Amygdala (tissue), 56 donors: ENCODE measurements at regions not wholly inside any gene's neighbourhood (a gene's known extent, or its start where the extent isn't known, plus 50 kb on each side); places are given as distances from the start of the nearest gene placed in this dataset.

ENCODE experiments used
- DNase-seq, 56 donors: peaks; one replicate each; lab custom pipeline; 2025; lab: John Stamatoyannopoulos, UW

- no peak for DNase-seq
Measured at GRCh38 chr14:51535443-51536044, 116.2 kb upstream of the FRMD6 start.

GRCh38 chr14:51538973-51539372, 112.7 kb upstream of the FRMD6 start:
- no peak for DNase-seq

GRCh38 chr14:51539571-51540037, 112.1 kb upstream of the FRMD6 start:
- no peak for DNase-seq

GRCh38 chr14:51540364-51540763, 111.3 kb upstream of the FRMD6 start:
- DNase-seq, result no peak

DNA sequence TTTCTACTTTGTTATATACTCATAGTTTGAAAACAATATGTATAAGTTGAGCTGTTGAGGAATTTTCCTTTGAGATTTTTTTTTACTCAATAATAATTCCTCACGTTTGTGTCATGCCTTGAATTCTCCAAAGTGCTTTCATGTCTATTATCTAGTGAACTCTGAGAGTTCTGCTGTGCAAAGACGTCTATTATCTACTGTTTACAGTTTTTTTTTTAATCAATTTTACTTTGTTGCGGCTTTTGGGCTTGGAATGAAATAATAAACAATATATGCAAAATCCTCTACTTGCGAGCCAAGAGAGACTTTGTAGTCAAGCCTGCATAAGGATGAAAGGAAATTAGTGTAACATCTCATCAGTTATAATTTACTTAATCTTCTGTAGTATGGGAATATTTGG, 107.2 kb upstream of the FRMD6 start:
- no peak for DNase-seq

GRCh38 chr14:51544901-51545300, 106.8 kb upstream of the FRMD6 start:
- no peak for DNase-seq

DNA sequence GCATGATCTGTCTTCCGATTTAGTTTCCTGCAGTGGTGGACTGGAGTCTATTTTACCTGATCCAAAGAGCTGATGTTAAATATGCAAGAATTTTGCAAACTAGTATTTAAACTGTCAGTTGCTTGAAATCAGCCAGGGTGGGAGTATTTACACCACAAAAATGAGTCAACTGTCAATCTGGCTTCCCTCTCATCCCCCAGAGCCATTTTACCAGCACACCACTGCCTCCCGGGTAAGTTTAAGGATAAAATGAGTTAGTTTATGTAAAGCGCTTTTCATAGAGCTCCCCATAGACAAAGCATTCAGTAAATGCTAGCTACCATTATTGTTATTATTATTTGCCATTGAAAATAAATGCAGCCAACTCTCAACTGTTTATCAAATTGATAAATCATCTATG, 106.3 kb upstream of the FRMD6 start:
- DNase-seq, result peak in 1 of 56 donors; percentile 4

DNA sequence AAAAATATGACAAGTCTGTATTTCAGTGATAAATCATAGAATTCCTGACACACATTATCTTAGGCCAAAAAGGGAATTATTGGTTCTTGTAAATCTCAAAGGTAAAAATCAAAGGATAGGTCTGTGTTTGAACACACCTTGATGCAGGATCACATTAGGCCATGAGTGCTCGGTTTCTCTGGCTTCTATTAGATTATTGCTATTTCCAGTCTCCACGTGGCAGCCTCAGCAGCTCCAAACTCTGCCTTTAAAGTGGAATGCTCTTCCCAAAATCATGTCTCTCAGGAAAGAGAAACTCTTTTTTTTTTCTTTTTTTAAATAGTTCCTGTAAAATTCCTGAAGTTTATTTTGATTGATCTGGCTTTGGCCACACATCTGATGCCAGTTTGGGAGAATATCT, 105.6 kb upstream of the FRMD6 start:
- no peak for DNase-seq

DNA sequence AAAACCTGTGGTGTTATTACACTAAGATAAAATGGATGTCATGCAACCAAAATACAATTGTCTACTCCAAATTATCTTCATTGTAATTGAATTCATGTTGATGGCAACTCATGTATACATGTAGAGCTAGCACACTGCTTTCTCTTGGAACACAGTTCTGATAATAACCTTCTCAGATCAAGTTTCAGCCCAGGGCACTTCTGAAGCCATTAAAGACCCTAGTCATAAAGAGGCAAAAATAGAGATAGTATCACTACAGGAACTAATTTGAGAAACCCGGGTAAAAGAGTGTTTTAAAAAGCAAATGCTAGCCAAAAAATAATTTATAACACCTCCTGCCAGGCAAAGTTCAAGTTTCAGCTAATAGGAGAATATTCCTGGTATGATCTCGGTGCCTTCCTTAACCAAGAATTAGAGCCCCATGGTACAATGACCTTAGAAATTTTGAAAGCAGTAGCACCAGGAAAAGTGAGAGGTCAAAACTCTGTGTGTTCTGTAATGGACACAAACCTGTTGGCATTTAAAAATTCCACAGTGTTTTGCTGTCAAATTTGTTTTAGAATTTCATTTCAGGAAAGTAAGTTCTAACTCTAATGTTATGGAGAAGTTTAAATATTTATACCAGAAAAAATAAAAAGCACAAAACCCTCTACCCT, 105.0 kb upstream of the FRMD6 start:
- no peak for DNase-seq

- no peak for DNase-seq
Measured at GRCh38 chr14:51547260-51547659, 104.5 kb upstream of the FRMD6 start.

DNA sequence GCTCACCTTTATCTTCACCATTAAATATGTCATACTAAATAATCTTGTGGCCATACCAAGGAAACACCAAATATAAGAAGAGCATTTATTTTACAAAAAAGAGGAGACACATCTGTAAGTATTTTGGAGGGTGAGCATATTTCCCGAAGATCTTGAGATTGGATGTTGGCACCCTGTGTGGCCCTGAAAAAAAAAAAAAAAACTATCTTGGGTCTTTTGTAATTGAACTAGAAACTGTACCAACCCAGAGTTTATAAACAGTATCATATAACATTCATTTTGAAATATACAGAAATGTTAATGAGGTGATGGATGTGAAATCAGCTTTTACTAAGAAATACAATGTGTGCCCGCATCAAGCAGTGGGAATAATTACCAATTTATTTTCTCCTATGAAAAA, 104.0 kb upstream of the FRMD6 start:
- DNase-seq, result no peak

- no peak for DNase-seq
Measured at GRCh38 chr14:51548187-51548586, 103.5 kb upstream of the FRMD6 start.

DNA sequence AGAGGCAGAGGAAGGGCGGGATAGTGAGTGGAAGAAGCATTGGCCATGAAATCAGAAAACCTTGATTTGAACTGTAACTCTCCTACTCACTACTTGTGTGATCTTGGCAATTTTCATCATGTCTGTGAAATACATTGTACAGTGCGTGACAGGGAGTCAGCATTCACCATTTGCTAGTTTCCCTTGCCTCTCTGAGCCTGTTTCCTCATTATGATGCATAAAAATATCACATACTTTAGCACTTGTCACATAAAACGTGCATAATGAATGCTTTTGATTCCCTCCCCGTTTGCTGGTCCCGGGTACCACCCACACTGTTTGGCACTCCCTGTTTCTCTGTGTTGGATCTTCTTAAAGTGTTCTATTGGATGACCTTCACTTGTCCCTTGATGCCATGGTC, 101.1 kb upstream of the FRMD6 start:
- DNase-seq, result no peak

DNA sequence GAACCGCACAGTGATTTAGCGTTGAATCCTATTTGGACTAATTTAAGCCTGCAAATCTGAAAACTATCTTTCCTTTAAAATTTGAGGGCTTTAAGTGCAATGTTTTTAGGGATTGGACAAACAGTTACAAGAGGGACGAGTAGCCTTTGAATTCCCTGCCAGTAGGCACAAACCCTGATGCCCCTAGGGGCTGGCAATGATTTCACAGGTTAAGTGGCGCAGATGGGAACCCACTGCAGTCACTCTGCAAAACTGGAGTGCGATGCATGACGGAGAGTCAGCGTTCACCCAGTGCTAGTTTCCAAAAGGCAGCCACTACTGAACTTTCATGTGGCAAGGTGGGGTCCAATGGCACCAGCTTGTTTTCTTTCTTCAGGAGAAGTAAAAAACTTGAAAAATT, 99.4 kb upstream of the FRMD6 start:
- no peak for DNase-seq

GRCh38 chr14:51552768-51553404, 98.8 kb upstream of the FRMD6 start:
- DNase-seq, result no peak

- DNase-seq, result no peak
Measured at GRCh38 chr14:51554339-51554920, 97.3 kb upstream of the FRMD6 start.

DNA sequence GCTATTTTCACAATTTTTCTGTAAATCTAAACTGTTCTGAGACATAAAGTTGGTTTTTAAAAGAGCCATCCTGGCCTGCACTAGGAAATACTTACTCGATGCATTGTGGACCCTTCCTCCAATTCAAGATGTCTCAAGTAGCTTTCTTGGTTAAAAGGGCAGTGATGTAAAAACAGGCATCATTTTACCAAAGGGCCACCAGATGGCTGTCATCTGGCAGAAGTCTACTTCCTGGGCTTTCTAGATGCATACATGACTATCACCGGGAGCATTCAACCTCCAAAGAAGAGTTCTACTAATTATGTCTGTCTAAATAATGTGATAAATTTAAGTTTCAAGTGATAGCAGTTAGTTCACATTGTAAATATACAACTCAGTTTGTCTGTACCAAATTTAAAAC, 96.8 kb upstream of the FRMD6 start:
- DNase-seq, result no peak

GRCh38 chr14:51561141-51561540, 90.6 kb upstream of the FRMD6 start:
- DNase-seq, result no peak

DNA sequence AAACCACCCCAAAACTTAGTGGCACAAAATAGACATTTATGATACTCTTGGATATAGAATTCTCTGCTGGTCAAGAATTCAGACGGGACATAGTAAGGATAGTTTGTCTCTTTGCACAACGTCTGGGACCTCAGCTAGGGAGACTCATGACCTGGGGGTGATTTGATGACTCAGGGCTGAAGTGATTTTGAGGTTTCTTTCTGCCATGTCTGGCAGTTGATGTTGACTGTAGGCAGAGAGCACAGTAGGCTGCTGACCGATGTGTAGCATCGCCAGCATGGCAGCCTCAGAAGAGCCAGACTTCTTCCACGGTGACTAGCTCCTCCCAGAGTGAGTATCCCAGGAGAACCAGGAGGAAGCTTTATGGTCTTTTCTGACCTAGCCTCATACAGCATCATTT, 88.9 kb upstream of the FRMD6 start:
- no peak for DNase-seq

GRCh38 chr14:51563560-51563959, 88.2 kb upstream of the FRMD6 start:
- DNase-seq, result no peak

DNA sequence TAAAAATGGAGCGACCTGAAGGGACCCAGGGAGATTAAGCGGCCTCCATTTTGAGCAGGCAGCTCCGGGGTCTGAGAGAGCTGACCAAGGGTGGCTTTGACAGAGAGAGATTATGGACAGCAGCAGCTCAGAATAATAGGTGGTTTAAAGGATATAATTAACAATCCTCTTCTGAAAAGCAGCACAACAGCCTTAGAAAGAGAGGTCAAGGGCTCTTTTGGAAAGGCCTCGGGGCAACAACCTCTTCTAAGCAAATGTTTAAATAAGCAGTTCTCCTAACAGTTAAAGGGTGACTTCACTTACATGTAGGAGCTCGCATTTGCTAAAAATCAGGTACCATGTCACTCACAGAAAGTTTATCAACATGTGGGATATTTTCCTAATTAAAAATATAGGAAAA, 87.2 kb upstream of the FRMD6 start:
- no peak for DNase-seq
